HG03469 (cell line): ENCODE measurements at regions not wholly inside any gene's neighbourhood (a gene's known extent, or its start where the extent isn't known, plus 50 kb on each side); places are given as distances from the start of the nearest gene placed in this dataset.
A peak's percentile ranks its signal among the peaks of the same experiment; 100 is the strongest.

ENCODE experiments used
- ATAC-seq: cut with Tn5 transposase; IDR thresholded peaks from one replicate; pipeline ENCODE4 v1.9.1; 2021; ENCODE audit warnings: mild to moderate bottlenecking, moderate library complexity, moderate number of reproducible peaks; ENCODE audit not compliant: unreplicated experiment

DNA sequence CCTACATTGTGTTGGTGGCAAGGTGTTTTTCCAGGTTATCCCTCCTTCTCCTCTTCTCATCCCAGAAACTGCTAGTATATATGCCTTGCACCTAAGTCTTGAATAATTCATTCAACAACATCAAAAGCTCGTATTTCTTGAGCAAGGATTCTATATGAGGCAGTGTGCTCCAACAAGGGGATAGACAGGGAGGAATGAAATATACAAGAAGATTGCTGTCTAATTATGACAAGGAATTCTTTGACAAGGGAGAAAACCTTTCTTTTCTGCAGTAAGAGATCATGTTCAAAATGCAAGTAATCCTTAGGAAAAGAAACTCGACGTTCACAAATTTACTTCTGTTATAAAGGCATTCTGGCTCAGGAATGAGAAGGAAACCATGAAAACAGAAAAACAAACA is 788.6 kb downstream of the TDRD15 start:
- no peak for ATAC-seq

DNA sequence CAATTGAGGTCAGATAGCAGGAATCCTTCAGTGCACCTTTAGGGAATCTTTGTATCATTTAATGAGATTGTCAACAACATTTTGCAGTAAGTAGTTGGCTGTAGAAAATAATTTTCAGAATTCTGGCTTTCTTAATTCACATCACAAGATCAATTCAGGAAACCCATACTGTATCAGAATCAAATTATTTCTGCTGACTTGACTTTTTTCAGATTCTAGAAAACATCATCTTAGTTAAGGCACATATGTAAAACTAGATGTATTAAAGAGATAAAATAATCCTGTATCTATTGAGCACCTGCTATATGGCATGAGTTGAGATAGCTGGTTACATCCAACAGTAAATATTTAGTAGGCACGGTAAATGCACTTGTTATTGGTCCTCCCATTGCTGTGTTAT is 791.4 kb downstream of the TDRD15 start:
- ATAC-seq = no peak

GRCh38 chr2:21916934-21917522 is 793.3 kb downstream of the TDRD15 start:
- no peak for ATAC-seq

DNA sequence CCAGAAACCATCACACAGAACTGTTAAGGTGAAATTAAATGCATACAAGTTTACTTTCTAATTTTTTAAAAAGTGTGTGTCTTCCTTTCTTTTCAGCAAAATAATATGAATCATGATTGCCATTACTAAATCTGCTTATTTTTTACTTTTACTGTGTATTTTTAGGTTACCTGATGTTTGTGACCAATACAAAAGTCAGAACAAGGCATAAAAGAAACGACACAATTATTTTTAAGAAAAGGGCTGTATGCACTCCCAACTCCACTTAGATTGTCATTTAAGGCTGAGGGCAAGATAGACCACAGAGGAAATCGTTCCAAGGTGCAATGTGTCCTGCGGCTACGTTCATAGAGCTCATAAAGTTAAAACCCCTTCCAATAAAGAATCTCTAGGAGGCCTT is 797.0 kb downstream of the TDRD15 start:
- ATAC-seq = no peak

GRCh38 chr2:21924640-21925285 is 801.0 kb downstream of the TDRD15 start:
- peak; percentile 76 for ATAC-seq

GRCh38 chr2:21928292-21928691 is 804.5 kb downstream of the TDRD15 start:
- no peak for ATAC-seq

DNA sequence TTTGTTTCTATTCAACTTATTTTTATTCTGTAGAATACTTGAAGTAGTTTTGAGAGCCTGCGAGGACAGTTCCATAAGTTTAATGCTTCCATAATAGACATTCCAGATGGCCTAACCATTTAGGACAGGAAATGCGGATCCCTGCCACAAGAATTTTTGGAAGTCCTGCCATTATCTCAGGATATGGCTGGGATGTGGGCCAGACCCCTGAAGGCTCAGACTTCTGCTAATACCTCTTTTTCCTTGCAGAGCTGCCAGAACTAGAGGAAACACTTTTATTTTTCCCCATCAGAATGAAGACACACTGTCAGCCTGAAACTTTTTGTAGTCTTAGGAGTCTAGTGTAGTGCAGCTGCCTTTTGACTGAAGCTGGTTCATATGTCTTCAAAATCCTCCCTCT is 806.5 kb downstream of the TDRD15 start:
- no peak for ATAC-seq

DNA sequence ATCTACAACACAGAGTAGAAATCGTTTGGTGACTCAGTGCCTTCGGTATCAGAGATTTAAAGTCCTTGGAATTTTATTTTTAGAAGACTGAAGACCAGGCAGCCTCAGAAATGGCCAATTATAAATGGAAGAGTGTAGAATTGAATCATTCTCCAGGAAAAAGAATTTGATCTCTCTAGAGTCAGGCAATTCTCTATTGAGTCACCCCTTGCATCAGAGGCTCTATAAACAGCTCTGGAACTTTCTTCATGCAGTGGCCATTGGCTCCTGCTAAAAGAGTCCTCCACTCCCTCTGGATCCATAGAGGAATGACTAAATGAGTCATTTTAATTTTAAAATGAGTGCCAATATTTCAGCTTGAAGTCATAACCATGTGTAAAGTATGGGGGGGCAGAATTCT is 816.2 kb downstream of the TDRD15 start:
- ATAC-seq = no peak

- ATAC-seq = no peak
Observed at GRCh38 chr2:21944536-21944935, 820.8 kb downstream of the TDRD15 start.

DNA sequence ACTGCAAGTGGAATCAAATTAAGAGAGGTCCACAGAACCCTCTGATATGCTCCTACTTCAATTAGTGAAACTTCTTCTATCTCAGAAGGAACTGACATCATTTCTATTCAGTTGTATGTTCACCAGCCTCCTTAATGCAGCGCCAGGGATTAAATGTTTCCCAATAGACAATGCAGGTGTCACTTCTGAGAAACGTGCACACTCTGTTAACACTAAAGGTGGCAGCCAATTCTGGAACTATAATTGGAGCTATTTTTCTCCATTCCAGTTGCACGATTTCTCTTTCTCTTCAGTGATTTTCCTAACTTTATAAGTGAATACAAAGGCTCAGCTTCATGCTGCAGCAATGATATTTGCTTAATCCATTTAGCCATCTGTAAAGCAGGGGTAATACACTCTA is 821.9 kb downstream of the TDRD15 start:
- no peak for ATAC-seq

GRCh38 chr2:21947046-21947445 is 823.3 kb downstream of the TDRD15 start:
- ATAC-seq = no peak

GRCh38 chr2:21966139-21966538 is 842.4 kb downstream of the TDRD15 start:
- no peak for ATAC-seq

- no peak for ATAC-seq
Observed at GRCh38 chr2:21970971-21971370, 847.2 kb downstream of the TDRD15 start.

- ATAC-seq = no peak
Observed at GRCh38 chr2:21972586-21972985, 848.8 kb downstream of the TDRD15 start.

DNA sequence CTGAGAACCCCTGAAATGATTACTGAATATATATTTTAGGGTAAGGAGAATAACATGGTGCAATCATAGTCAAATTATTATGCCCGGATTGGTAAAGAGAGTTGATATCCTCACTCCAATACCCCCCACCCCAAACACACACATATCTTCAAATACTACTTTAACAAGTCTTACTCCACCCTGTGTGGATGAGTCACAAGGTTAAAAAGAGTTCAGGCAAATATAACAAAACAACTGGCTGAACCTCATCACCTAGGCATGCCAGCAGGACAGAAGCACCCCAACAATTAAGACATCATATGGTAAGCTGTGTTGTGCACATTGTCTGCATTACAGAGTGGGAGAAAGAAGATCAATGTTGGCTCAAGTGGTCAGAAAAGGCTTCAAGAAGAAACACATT is 857.4 kb downstream of the TDRD15 start:
- ATAC-seq = no peak

- ATAC-seq = no peak
Observed at GRCh38 chr2:21993002-21993401, 869.2 kb downstream of the TDRD15 start.

GRCh38 chr2:21996339-21996738 is 872.6 kb downstream of the TDRD15 start:
- ATAC-seq = no peak

GRCh38 chr2:21999522-21999921 is 875.8 kb downstream of the TDRD15 start:
- no peak for ATAC-seq

DNA sequence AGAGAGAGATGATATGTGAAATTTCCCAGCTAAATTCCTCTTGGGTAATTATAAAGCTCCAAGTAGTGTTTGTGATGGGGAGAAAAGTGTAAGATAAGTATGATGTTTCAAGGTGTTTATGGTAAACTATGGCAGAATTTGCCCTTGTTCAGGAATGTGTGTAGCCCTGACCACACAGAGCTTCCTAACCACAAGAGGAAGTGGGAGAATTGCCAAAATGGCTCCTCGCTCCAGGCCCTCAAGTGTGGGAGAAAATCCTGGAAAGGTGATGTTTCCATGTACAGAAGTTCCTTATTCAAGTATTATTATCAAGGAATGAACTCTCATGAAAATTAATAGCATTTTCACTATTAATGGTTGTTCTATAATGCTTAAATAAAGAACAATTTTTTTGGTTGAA is 878.3 kb downstream of the TDRD15 start:
- ATAC-seq = no peak

- ATAC-seq = no peak
Observed at GRCh38 chr2:22003270-22003669, 879.5 kb downstream of the TDRD15 start.

- no peak for ATAC-seq
Observed at GRCh38 chr2:22011048-22011447, 887.3 kb downstream of the TDRD15 start.

- no peak for ATAC-seq
Observed at GRCh38 chr2:22020091-22020742, 896.4 kb downstream of the TDRD15 start.
